Trophoblast cell (in vitro differentiated cells and primary cell): ENCODE measurements at regions not wholly inside any gene's neighbourhood (a gene's known extent, or its start where the extent isn't known, plus 50 kb on each side); places are given as distances from the start of the nearest gene placed in this dataset.
A peak's percentile ranks its signal among the peaks of the same experiment; 100 is the strongest.

Source experiments
- DNase-seq, 2 donors: peaks; one replicate each; pipeline ENCODE4 v3.0.0-alpha.2; 2016
- H2AFZ ChIP-seq: 2 replicates; pipeline ENCODE4 v1.6.1; 2013; ENCODE audit warnings: low read length, moderate library complexity, mild to moderate bottlenecking; ENCODE audit not compliant: insufficient read depth, poor library complexity
- H2AK5ac ChIP-seq: 2 replicates; pipeline ENCODE4 v1.6.1; 2013; ENCODE audit warnings: mild to moderate bottlenecking, low read length
- H2BK120ac ChIP-seq: 2 replicates; pipeline ENCODE4 v1.6.1; 2013; ENCODE audit warnings: low read length, mild to moderate bottlenecking, moderate library complexity; ENCODE audit not compliant: insufficient read depth, poor library complexity
- H2BK12ac ChIP-seq: 2 replicates; pipeline ENCODE4 v1.6.1; 2013; ENCODE audit warnings: mild to moderate bottlenecking, low read length, moderate library complexity
- H2BK5ac ChIP-seq: 2 replicates; pipeline ENCODE4 v1.6.1; 2013; ENCODE audit warnings: low read length, low read depth, moderate library complexity, mild to moderate bottlenecking; ENCODE audit not compliant: poor library complexity
- H3K14ac ChIP-seq: 2 replicates; pipeline ENCODE4 v1.6.1; 2013; ENCODE audit warnings: mild to moderate bottlenecking, low read length
- H3K18ac ChIP-seq: 2 replicates; pipeline ENCODE4 v1.6.1; 2013; ENCODE audit warnings: mild to moderate bottlenecking, low read length
- H3K23ac ChIP-seq: 2 replicates; pipeline ENCODE4 v1.6.1; 2013; ENCODE audit warnings: low read length
- H3K27ac ChIP-seq: 2 replicates; pipeline ENCODE4 v1.5.1; 2013; ENCODE audit warnings: low read depth, mild to moderate bottlenecking, inconsistent platforms, low read length, moderate library complexity
- H3K27me3 ChIP-seq: 2 replicates; pipeline ENCODE4 v1.6.1; 2013; ENCODE audit warnings: inconsistent platforms, mild to moderate bottlenecking, low read length, moderate library complexity; ENCODE audit not compliant: insufficient read depth
- H3K36me3 ChIP-seq, 2 experiments: 1 replicate in 1 of 2; 2 replicates in 1 of 2; pipeline ENCODE4 v1.6.1; 2013; ENCODE audit warnings: low read length in 2 of 2, mild to moderate bottlenecking in 2 of 2, moderate library complexity in 1 of 2; ENCODE audit not compliant: insufficient read depth in 2 of 2, control insufficient read depth in 1 of 2
- H3K4ac ChIP-seq: 2 replicates; pipeline ENCODE4 v1.6.1; 2013; ENCODE audit warnings: low read depth, mild to moderate bottlenecking, low read length, moderate library complexity
- H3K4me1 ChIP-seq, 2 experiments: 1 replicate in 1 of 2; 2 replicates in 1 of 2; pipeline ENCODE4 v1.6.1; 2013; ENCODE audit warnings: low read length in 2 of 2, mild to moderate bottlenecking in 2 of 2, moderate library complexity in 1 of 2; ENCODE audit not compliant: insufficient read depth in 2 of 2, control insufficient read depth in 1 of 2
- H3K4me2 ChIP-seq: 2 replicates; pipeline ENCODE4 v1.6.1; 2013; ENCODE audit warnings: inconsistent platforms, mild to moderate bottlenecking, low read length, moderate library complexity
- H3K4me3 ChIP-seq: 2 replicates; pipeline ENCODE4 v1.5.1; 2013; ENCODE audit warnings: mild to moderate bottlenecking, low read depth, low read length, inconsistent platforms
- H3K79me1 ChIP-seq: one replicate; pipeline ENCODE4 v1.6.1; 2013; ENCODE audit warnings: low read length
- H3K79me2 ChIP-seq: 2 replicates; pipeline ENCODE4 v1.6.1; 2013; ENCODE audit warnings: low read length, mild to moderate bottlenecking; ENCODE audit not compliant: control insufficient read depth, insufficient read depth, poor library complexity
- H3K9ac ChIP-seq: 2 replicates; pipeline ENCODE4 v1.6.1; 2013; ENCODE audit warnings: mild to moderate bottlenecking, low read length
- H3K9me3 ChIP-seq: 2 replicates; pipeline ENCODE4 v1.6.1; 2013; ENCODE audit warnings: low read depth, mild to moderate bottlenecking, control low read depth, inconsistent platforms, low read length; ENCODE audit not compliant: insufficient read depth
- H4K12ac ChIP-seq: 2 replicates; pipeline ENCODE4 v1.6.1; 2013; ENCODE audit warnings: low read depth, mild to moderate bottlenecking, low read length, moderate library complexity
- H4K8ac ChIP-seq: 2 replicates; pipeline ENCODE4 v1.6.1; 2013; ENCODE audit warnings: low read depth, mild to moderate bottlenecking, low read length, moderate library complexity
- H4K91ac ChIP-seq: one replicate; pipeline ENCODE4 v1.6.1; 2013; ENCODE audit warnings: low read depth, mild to moderate bottlenecking, low read length, moderate library complexity
- WGBS: extraction: QIAGEN DNeasy Blood & Tissue Kit; methylation state at CpG from one replicate; pipeline ENCODE4 v1.1.7; 2013; ENCODE audit warnings: missing lambda C conversion rate; ENCODE audit not compliant: insufficient read length, insufficient coverage; ENCODE audit errors: extremely low coverage; 5-methylcytosine and 5-hydroxymethylcytosine counted together

- Histone ChIP-seq H3K79me2 (no peaks in the 10 kb centered on the region), H2BK5ac (no peak overlapping the region), H3K79me1 (no peaks in the 10 kb centered on the region), H2AFZ (no peak overlapping the region), H2BK120ac (no peak overlapping the region), H3K4me2 (no peak overlapping the region), H4K91ac (no peak overlapping the region), H4K8ac (no peak overlapping the region), H3K27me3 (no peaks in the 10 kb centered on the region), H3K23ac (no peak overlapping the region), H2BK12ac (no peak overlapping the region), H3K9me3 (no peaks in the 10 kb centered on the region), H2AK5ac (no peak overlapping the region), H3K14ac (no peak overlapping the region), H3K4ac (no peak overlapping the region), H3K18ac (no peak overlapping the region), H3K27ac (no peak overlapping the region), H3K4me3 (no peak overlapping the region), H3K9ac (no peak overlapping the region), H4K12ac (no peak overlapping the region), H3K36me3 (no peaks in the 10 kb centered on the region), H3K4me1 (no peaks in the 10 kb centered on the region)
- no CpG with 5 or more reads among the region's 6 CpGs for WGBS
- DNase-seq: no peak
Observed at GRCh38 chr7:127484954-127485353, 92.4 kb upstream of the ZNF800 start.

GRCh38 chr7:127478461-127478860, 86.0 kb upstream of the ZNF800 start:
- no CpG with 5 or more reads among the region's 2 CpGs for WGBS
- Histone ChIP-seq H4K91ac (no peak overlapping the region), H3K18ac (no peak overlapping the region), H3K4me2 (no peak overlapping the region), H3K4ac (no peak overlapping the region), H4K8ac (no peak overlapping the region), H3K14ac (no peak overlapping the region), H2AFZ (no peak overlapping the region), H3K79me2 (no peaks in the 10 kb centered on the region), H3K79me1 (no peaks in the 10 kb centered on the region), H3K4me1 (no peaks in the 10 kb centered on the region), H3K4me3 (no peak overlapping the region), H3K27me3 (no peaks in the 10 kb centered on the region), H2BK5ac (no peak overlapping the region), H3K27ac (no peak overlapping the region), H2BK120ac (no peak overlapping the region), H3K9ac (no peak overlapping the region), H2AK5ac (no peak overlapping the region), H3K9me3 (no peaks in the 10 kb centered on the region), H4K12ac (no peak overlapping the region), H2BK12ac (no peak overlapping the region), H3K36me3 (no peaks in the 10 kb centered on the region), H3K23ac (no peak overlapping the region)
- DNase-seq: no peak

GRCh38 chr7:127478024-127478355, 85.5 kb upstream of the ZNF800 start:
- no CpG with 5 or more reads among the region's 1 CpG for WGBS
- Histone ChIP-seq H3K14ac (no peak overlapping the region), H4K8ac (no peak overlapping the region), H2BK120ac (no peak overlapping the region), H3K9ac (no peak overlapping the region), H3K79me2 (no peaks in the 10 kb centered on the region), H3K36me3 (no peaks in the 10 kb centered on the region), H3K23ac (no peak overlapping the region), H3K4me2 (no peak overlapping the region), H3K18ac (no peak overlapping the region), H3K79me1 (no peaks in the 10 kb centered on the region), H3K27me3 (no peaks in the 10 kb centered on the region), H3K4me3 (no peak overlapping the region), H3K4me1 (no peaks in the 10 kb centered on the region), H4K91ac (no peak overlapping the region), H2AFZ (no peak overlapping the region), H2BK12ac (no peak overlapping the region), H2BK5ac (no peak overlapping the region), H3K4ac (no peak overlapping the region), H3K9me3 (no peaks in the 10 kb centered on the region), H2AK5ac (no peak overlapping the region), H4K12ac (no peak overlapping the region), H3K27ac (no peak overlapping the region)
- DNase-seq: no peak

GRCh38 chr7:127477295-127478023, 85.0 kb upstream of the ZNF800 start:
- Histone ChIP-seq H3K79me1 (no peaks in the 10 kb centered on the region), H3K14ac (no peak overlapping the region), H3K18ac (no peak overlapping the region), H2BK5ac (no peak overlapping the region), H3K4ac (no peak overlapping the region), H3K23ac (no peak overlapping the region), H2AK5ac (no peak overlapping the region), H3K4me3 (no peak overlapping the region), H2AFZ (no peak overlapping the region), H3K4me1 (no peaks in the 10 kb centered on the region), H4K12ac (no peak overlapping the region), H2BK120ac (no peak overlapping the region), H2BK12ac (no peak overlapping the region), H3K9me3 (no peaks in the 10 kb centered on the region), H4K8ac (no peak overlapping the region), H3K4me2 (no peak overlapping the region), H3K27ac (no peak overlapping the region), H4K91ac (no peak overlapping the region), H3K27me3 (no peaks in the 10 kb centered on the region), H3K9ac (no peak overlapping the region), H3K79me2 (no peaks in the 10 kb centered on the region), H3K36me3 (no peaks in the 10 kb centered on the region)
- no CpG with 5 or more reads among the region's 7 CpGs for WGBS
- DNase-seq: peak in 1 of 2 donors; percentile 39
